HEK293T (cell line): ENCODE measurements at regions not wholly inside any gene's neighbourhood (a gene's known extent, or its start where the extent isn't known, plus 50 kb on each side); places are given as distances from the start of the nearest gene placed in this dataset.

Experiments used
- FOXK2 ChIP-seq: fragments of 450-650 bp; IDR thresholded peaks from 2 replicates; pipeline ENCODE4 v1.6.1; 2016; ENCODE audit warnings: mild to moderate bottlenecking
- HDGF ChIP-seq: fragments of 450-650 bp; IDR thresholded peaks from 2 replicates; pipeline ENCODE4 v1.6.1; 2017; ENCODE audit warnings: antibody characterized with exemption, borderline replicate concordance
- LEF1 ChIP-seq: fragments of 450-650 bp; IDR thresholded peaks from 2 replicates; pipeline ENCODE4 v1.6.1; 2017; ENCODE audit warnings: mild to moderate bottlenecking, borderline replicate concordance
- PKNOX1 ChIP-seq: fragments of 450-650 bp; IDR thresholded peaks from 2 replicates; pipeline ENCODE4 v1.6.1; 2016
- SP1 ChIP-seq: fragments of 450-650 bp; IDR thresholded peaks from 2 replicates; pipeline ENCODE4 v1.6.1; 2017

GRCh38 chr12:126558810-126559209 lies 1493.6 kb downstream of the AACS start:
- no peak for TF ChIP-seq HDGF
- no peak for TF ChIP-seq FOXK2
- TF ChIP-seq LEF1 = no peak
- no peak for TF ChIP-seq SP1
- TF ChIP-seq PKNOX1 = no peak
